Smooth muscle cell (in vitro differentiated cells): ENCODE measurements at regions not wholly inside any gene's neighbourhood (a gene's known extent, or its start where the extent isn't known, plus 50 kb on each side); places are given as distances from the start of the nearest gene placed in this dataset.

Source experiments
- DNase-seq: peaks from one replicate; lab custom pipeline; 2025; ENCODE audit not compliant: unreplicated experiment; lab: John Stamatoyannopoulos, UW
- H2AFZ ChIP-seq: fragments of 200-600 bp; sonication (generic); 2 replicates; pipeline ENCODE4 v1.6.0; 2016; ENCODE audit warnings: antibody characterized with exemption, low read depth, mild to moderate bottlenecking
- H3F3A ChIP-seq: fragments of 200-600 bp; sonication (generic); 2 replicates; pipeline ENCODE4 v1.6.0; 2017; ENCODE audit warnings: antibody characterized with exemption, low read depth
- H3K27ac ChIP-seq: fragments of 200-600 bp; sonication (generic); 2 replicates; pipeline ENCODE4 v1.5.1; 2016; ENCODE audit warnings: low read depth, mild to moderate bottlenecking
- H3K27me3 ChIP-seq: fragments of 200-600 bp; sonication (generic); 2 replicates; pipeline ENCODE4 v1.6.1; 2016; ENCODE audit warnings: low read depth, mild to moderate bottlenecking
- H3K36me3 ChIP-seq: fragments of 200-600 bp; sonication (generic); 2 replicates; pipeline ENCODE4 v1.5.1; 2016; ENCODE audit warnings: low read depth
- H3K4me1 ChIP-seq: fragments of 200-600 bp; sonication (generic); 2 replicates; pipeline ENCODE4 v1.5.1; 2016; ENCODE audit warnings: low read depth
- H3K4me2 ChIP-seq: fragments of 200-600 bp; sonication (generic); 2 replicates; pipeline ENCODE4 v1.6.0; 2016; ENCODE audit warnings: mild to moderate bottlenecking
- H3K4me3 ChIP-seq: fragments of 200-600 bp; sonication (generic); 2 replicates; pipeline ENCODE4 v1.5.1; 2016; ENCODE audit warnings: mild to moderate bottlenecking
- H3K79me2 ChIP-seq: fragments of 200-600 bp; sonication (generic); 2 replicates; pipeline ENCODE4 v1.6.0; 2016; ENCODE audit warnings: low read depth, mild to moderate bottlenecking
- H3K9ac ChIP-seq: fragments of 200-600 bp; sonication (generic); 2 replicates; pipeline ENCODE4 v1.6.0; 2016; ENCODE audit warnings: low read depth
- H3K9me3 ChIP-seq: fragments of 200-600 bp; sonication (generic); replicated peaks from 2 replicates; pipeline ENCODE4 v1.5.1; 2016; ENCODE audit warnings: low read depth
- H4K20me1 ChIP-seq: fragments of 200-600 bp; sonication (generic); 2 replicates; pipeline ENCODE4 v1.6.0; 2016; ENCODE audit warnings: low read depth
- WGBS: methylation state at CpG from one replicate; pipeline ENCODE4 v1.1.7; 2016; ENCODE audit warnings: low lambda C conversion rate; 5-methylcytosine and 5-hydroxymethylcytosine counted together
- TF ChIP-seq, protein P1 (sequence below): fragments of 200-600 bp; sonication (generic); IDR thresholded peaks from 2 replicates; pipeline ENCODE4 v1.5.1; 2017; ENCODE audit warnings: borderline replicate concordance, mild to moderate bottlenecking, antibody characterized with exemption; ENCODE audit not compliant: insufficient read depth, poor library complexity, severe bottlenecking

DNA sequence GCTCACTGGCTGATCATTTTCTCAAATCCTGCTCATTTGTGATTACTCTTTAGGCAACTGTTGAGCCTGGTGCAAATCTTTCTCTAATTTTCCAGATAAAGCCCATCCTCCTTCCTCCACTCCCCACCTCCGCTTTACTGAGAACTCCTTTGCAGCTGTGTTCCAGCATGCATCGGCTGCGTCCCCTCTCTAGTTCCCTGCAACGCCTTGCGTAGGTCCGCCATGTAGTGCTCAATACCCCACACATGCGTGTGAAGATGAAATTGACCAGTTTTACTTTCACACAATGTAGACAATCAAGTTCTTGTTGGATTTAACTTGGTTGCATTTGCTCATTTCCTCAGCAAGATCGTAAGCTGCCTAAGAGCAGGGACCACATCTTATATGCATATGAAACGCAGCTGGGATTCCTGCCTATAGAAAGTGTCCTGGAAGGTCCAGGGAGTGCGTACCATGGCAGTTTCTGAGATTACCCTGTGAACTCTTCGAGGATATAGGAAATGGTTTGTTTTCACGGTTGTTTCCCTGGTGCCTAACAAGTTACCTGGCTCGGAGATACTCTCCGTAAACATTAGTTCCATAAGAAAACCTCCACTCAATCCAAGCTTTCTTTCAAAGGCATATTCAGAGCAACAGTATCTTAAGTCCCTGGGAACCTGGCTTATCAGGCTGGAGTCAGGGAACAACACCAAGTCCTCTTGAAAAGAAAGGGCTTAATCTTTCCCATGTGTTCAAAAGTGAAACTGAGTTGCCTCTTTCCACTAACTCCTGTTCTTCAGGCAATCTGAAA is 766.4 kb upstream of the ID2 start:
- H3F3A ChIP-seq = no peaks in the 10 kb centered on the region
- no peaks in the 10 kb centered on the region for H3K79me2 ChIP-seq
- no peak overlapping the region for H3K27ac ChIP-seq
- no peaks in the 10 kb centered on the region for H3K4me1 ChIP-seq
- no peak for DNase-seq
- no peaks in the 10 kb centered on the region for H4K20me1 ChIP-seq
- H3K4me3 ChIP-seq = no peak overlapping the region
- H3K27me3 ChIP-seq = no peaks in the 10 kb centered on the region
- H3K9me3 ChIP-seq = no peaks in the 10 kb centered on the region
- no peaks in the 10 kb centered on the region for H3K36me3 ChIP-seq
- no peak overlapping the region for H2AFZ ChIP-seq
- 89% methylated on average over 14 of the region's 14 CpGs for WGBS
- no peak overlapping the region for H3K9ac ChIP-seq
- TF ChIP-seq, protein P1, sequence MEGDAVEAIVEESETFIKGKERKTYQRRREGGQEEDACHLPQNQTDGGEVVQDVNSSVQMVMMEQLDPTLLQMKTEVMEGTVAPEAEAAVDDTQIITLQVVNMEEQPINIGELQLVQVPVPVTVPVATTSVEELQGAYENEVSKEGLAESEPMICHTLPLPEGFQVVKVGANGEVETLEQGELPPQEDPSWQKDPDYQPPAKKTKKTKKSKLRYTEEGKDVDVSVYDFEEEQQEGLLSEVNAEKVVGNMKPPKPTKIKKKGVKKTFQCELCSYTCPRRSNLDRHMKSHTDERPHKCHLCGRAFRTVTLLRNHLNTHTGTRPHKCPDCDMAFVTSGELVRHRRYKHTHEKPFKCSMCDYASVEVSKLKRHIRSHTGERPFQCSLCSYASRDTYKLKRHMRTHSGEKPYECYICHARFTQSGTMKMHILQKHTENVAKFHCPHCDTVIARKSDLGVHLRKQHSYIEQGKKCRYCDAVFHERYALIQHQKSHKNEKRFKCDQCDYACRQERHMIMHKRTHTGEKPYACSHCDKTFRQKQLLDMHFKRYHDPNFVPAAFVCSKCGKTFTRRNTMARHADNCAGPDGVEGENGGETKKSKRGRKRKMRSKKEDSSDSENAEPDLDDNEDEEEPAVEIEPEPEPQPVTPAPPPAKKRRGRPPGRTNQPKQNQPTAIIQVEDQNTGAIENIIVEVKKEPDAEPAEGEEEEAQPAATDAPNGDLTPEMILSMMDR = no peak
- no peak overlapping the region for H3K4me2 ChIP-seq

DNA sequence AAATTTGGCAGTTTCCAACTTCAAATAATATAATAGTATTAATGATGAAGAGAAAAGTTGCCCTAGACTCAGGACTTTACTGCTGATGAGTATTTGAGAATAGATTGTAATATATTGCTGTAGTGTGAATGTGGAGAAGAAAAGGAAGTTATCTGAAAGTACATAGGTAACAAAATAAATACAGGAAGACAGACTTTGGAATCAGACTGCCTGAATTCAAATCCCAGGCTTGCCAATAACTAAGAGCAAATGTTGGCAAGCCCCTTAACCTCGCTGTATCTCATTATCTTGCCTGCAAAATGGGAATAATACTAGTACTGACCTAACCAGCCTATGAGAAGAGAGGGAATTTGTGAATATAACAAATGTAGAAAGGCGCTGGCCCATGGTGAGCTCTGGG is 765.2 kb upstream of the ID2 start:
- Histone ChIP-seq H3K36me3 (no peaks in the 10 kb centered on the region), H3K27ac (no peak overlapping the region), H3K27me3 (no peaks in the 10 kb centered on the region), H3K9me3 (no peaks in the 10 kb centered on the region), H3K4me2 (no peak overlapping the region), H3K9ac (no peak overlapping the region), H4K20me1 (no peaks in the 10 kb centered on the region), H3K4me1 (no peaks in the 10 kb centered on the region), H3F3A (no peaks in the 10 kb centered on the region), H3K4me3 (no peak overlapping the region), H3K79me2 (no peaks in the 10 kb centered on the region), H2AFZ (no peak overlapping the region)
- DNase-seq = no peak
- 100% methylated on average over 2 of the region's 2 CpGs for WGBS
- TF ChIP-seq, protein P1 = no peak

GRCh38 chr2:7919510-7919909 is 762.3 kb upstream of the ID2 start:
- H2AFZ ChIP-seq = no peak overlapping the region
- H4K20me1 ChIP-seq = no peaks in the 10 kb centered on the region
- H3K27me3 ChIP-seq = no peaks in the 10 kb centered on the region
- H3K36me3 ChIP-seq = no peaks in the 10 kb centered on the region
- TF ChIP-seq, protein P1 = no peak
- H3F3A ChIP-seq = no peaks in the 10 kb centered on the region
- WGBS = 91% methylated on average over 8 of the region's 8 CpGs
- H3K4me3 ChIP-seq = no peak overlapping the region
- H3K4me1 ChIP-seq = no peaks in the 10 kb centered on the region
- no peak overlapping the region for H3K4me2 ChIP-seq
- no peak overlapping the region for H3K9ac ChIP-seq
- H3K79me2 ChIP-seq = no peaks in the 10 kb centered on the region
- no peak overlapping the region for H3K27ac ChIP-seq
- no peaks in the 10 kb centered on the region for H3K9me3 ChIP-seq
- no peak for DNase-seq
